KMS-11 (cell line): ENCODE measurements at regions not wholly inside any gene's neighbourhood (a gene's known extent, or its start where the extent isn't known, plus 50 kb on each side); places are given as distances from the start of the nearest gene placed in this dataset.

Experiments used
- H2AFZ ChIP-seq: fragments of 200-600 bp; sonication (generic); 2 replicates; pipeline ENCODE4 v1.6.1; 2016; ENCODE audit warnings: antibody characterized with exemption, mixed run types, low read depth
- H3K27ac ChIP-seq: fragments of 200-600 bp; sonication (generic); 2 replicates; pipeline ENCODE4 v1.6.1; 2016; ENCODE audit warnings: mild to moderate bottlenecking, mixed run types
- H3K27me3 ChIP-seq: fragments of 200-600 bp; sonication (generic); 2 replicates; pipeline ENCODE4 v1.6.1; 2017; ENCODE audit warnings: mild to moderate bottlenecking, low read depth, mixed run types, moderate library complexity; ENCODE audit not compliant: insufficient read depth
- H3K36me3 ChIP-seq: fragments of 200-600 bp; sonication (generic); 2 replicates; pipeline ENCODE4 v1.6.1; 2017; ENCODE audit warnings: mild to moderate bottlenecking, mixed run types; ENCODE audit not compliant: insufficient read depth
- H3K4me1 ChIP-seq: fragments of 200-600 bp; sonication (generic); 2 replicates; pipeline ENCODE4 v1.6.1; 2016; ENCODE audit warnings: mild to moderate bottlenecking, low read depth, mixed run types; ENCODE audit not compliant: poor library complexity, severe bottlenecking
- H3K4me2 ChIP-seq: fragments of 200-600 bp; sonication (generic); 2 replicates; pipeline ENCODE4 v1.7.0; 2016; ENCODE audit warnings: mild to moderate bottlenecking, mixed run types
- H3K4me3 ChIP-seq: fragments of 200-600 bp; sonication (generic); IDR thresholded peaks from 2 replicates; pipeline ENCODE4 v1.6.1; 2017; ENCODE audit warnings: low read depth, low read length, mixed read lengths; ENCODE audit not compliant: insufficient read depth
- H3K79me2 ChIP-seq: fragments of 200-600 bp; sonication (generic); 2 replicates; pipeline ENCODE4 v1.6.1; 2016; ENCODE audit warnings: low read depth, mixed run types; ENCODE audit not compliant: insufficient read depth
- H3K9ac ChIP-seq: fragments of 200-600 bp; sonication (generic); 2 replicates; pipeline ENCODE4 v1.6.1; 2016; ENCODE audit warnings: mild to moderate bottlenecking, mixed run types
- H4K20me1 ChIP-seq: fragments of 200-600 bp; sonication (generic); 2 replicates; pipeline ENCODE4 v1.6.1; 2016; ENCODE audit warnings: mild to moderate bottlenecking, mixed run types; ENCODE audit not compliant: insufficient read depth
- CTCF ChIP-seq: fragments of 200-600 bp; sonication (generic); conservative IDR thresholded peaks from 2 replicates; pipeline ENCODE4 v1.6.1; 2017; ENCODE audit warnings: low read depth, mild to moderate bottlenecking, antibody characterized with exemption, low read length, moderate library complexity, mixed read lengths

- Histone ChIP-seq H3K4me3 (no peak overlapping the region), H3K36me3 (no peaks in the 10 kb centered on the region), H3K4me1 (no peaks in the 10 kb centered on the region), H3K9ac (no peak overlapping the region), H4K20me1 (no peaks in the 10 kb centered on the region), H3K27me3 (no peaks in the 10 kb centered on the region), H2AFZ (no peak overlapping the region), H3K27ac (no peak overlapping the region), H3K79me2 (no peaks in the 10 kb centered on the region), H3K4me2 (no peak overlapping the region)
- TF ChIP-seq CTCF, result no peak
These were observed 479.1 kb upstream of the RBFOX1 start for GRCh38 chr16:6853565-6853964.

GRCh38 chr16:6852643-6853225, 479.9 kb upstream of the RBFOX1 start:
- no peak overlapping the region for H3K4me2 ChIP-seq
- H3K27me3 ChIP-seq, result no peaks in the 10 kb centered on the region
- no peaks in the 10 kb centered on the region for H3K79me2 ChIP-seq
- no peak overlapping the region for H3K9ac ChIP-seq
- H2AFZ ChIP-seq, result no peak overlapping the region
- no peaks in the 10 kb centered on the region for H4K20me1 ChIP-seq
- H3K36me3 ChIP-seq, result no peaks in the 10 kb centered on the region
- H3K4me1 ChIP-seq, result no peaks in the 10 kb centered on the region
- H3K4me3 ChIP-seq, result no peak overlapping the region
- no peak for TF ChIP-seq CTCF
- H3K27ac ChIP-seq, result no peak overlapping the region

- Histone ChIP-seq H3K27me3 (no peaks in the 10 kb centered on the region), H2AFZ (no peak overlapping the region), H3K9ac (no peak overlapping the region), H3K4me2 (no peak overlapping the region), H3K4me3 (no peak overlapping the region), H3K4me1 (no peaks in the 10 kb centered on the region), H3K36me3 (no peaks in the 10 kb centered on the region), H3K27ac (no peak overlapping the region), H4K20me1 (no peaks in the 10 kb centered on the region), H3K79me2 (no peaks in the 10 kb centered on the region)
- no peak for TF ChIP-seq CTCF
These were observed 486.2 kb upstream of the RBFOX1 start for GRCh38 chr16:6846452-6846851.

GRCh38 chr16:6841392-6841791, 491.3 kb upstream of the RBFOX1 start:
- no peak for TF ChIP-seq CTCF
- no peak overlapping the region for H3K4me3 ChIP-seq
- no peak overlapping the region for H3K9ac ChIP-seq
- H3K27ac ChIP-seq, result no peak overlapping the region
- no peaks in the 10 kb centered on the region for H3K79me2 ChIP-seq
- H3K27me3 ChIP-seq, result no peaks in the 10 kb centered on the region
- no peaks in the 10 kb centered on the region for H4K20me1 ChIP-seq
- no peak overlapping the region for H2AFZ ChIP-seq
- no peaks in the 10 kb centered on the region for H3K4me1 ChIP-seq
- no peaks in the 10 kb centered on the region for H3K36me3 ChIP-seq
- H3K4me2 ChIP-seq, result no peak overlapping the region

- Histone ChIP-seq H3K36me3 (no peaks in the 10 kb centered on the region), H3K27ac (no peak overlapping the region), H3K4me1 (no peaks in the 10 kb centered on the region), H3K79me2 (no peaks in the 10 kb centered on the region), H4K20me1 (no peaks in the 10 kb centered on the region), H3K9ac (no peak overlapping the region), H2AFZ (no peak overlapping the region), H3K4me3 (no peak overlapping the region), H3K4me2 (no peak overlapping the region), H3K27me3 (no peaks in the 10 kb centered on the region)
- TF ChIP-seq CTCF, result no peak
These were observed 494.9 kb upstream of the RBFOX1 start for GRCh38 chr16:6837722-6838121.
